Iris pigment epithelial cell (primary cell): ENCODE measurements at regions not wholly inside any gene's neighbourhood (a gene's known extent, or its start where the extent isn't known, plus 50 kb on each side); places are given as distances from the start of the nearest gene placed in this dataset.

ENCODE experiments used
- DNase-seq: peaks from one replicate; pipeline ENCODE4 v3.0.0-alpha.2; 2011; ENCODE audit warnings: low read depth

DNA sequence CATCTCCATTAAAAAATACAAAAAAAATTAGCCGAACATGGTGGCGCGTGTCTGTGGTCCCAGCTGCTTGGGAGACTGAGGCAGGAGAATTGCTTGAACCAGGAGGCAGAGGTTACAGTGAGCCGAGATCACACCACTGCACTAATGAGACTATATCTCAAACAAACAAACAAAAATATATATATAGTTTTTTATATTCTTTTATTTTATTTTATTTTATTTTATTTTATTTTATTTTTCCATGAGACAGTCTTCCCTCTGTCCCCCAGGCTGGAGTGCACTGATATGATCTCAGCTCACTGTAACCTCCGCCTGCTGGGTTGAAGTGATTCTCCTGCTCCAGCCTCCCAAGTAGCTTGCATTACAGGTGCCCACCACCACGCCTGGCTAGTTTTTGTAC is 79.5 kb downstream of the IRF2BPL start:
- DNase-seq = no peak

DNA sequence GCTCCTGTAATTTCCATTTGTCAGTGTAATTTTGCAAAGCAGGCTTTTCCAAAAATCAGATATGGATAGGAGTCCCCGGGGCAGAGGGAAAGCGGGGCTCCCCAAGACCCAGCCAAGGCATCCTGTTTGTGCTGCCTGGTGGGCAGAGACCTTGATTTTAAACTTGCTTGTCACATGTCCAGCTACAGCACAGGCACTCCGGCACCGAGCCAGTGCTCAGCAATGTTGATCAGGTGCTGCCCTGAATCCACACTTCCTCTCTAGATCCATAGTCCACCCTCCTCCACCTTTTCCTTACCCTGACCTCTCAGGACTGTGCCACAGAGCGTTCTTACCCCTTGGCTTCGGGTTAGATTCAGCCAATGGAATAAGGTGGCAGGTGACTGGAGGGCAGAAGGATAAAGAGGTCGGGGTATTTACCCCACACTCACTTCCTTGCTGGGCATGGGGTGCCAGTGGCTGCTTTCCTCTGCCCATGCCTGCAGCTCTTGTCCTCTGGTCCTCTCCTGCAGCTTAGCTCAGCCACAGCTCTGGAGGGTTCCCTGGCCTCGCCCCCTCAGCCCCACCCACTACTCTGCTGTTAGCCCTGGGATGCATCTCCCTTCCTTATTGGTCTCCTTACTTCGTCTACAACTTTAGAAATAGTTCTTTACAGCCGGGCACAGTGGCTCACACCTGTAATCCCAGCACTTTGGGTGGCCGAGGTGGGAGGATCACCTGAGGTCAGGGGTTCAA is 80.1 kb downstream of the IRF2BPL start:
- DNase-seq = no peak

DNA sequence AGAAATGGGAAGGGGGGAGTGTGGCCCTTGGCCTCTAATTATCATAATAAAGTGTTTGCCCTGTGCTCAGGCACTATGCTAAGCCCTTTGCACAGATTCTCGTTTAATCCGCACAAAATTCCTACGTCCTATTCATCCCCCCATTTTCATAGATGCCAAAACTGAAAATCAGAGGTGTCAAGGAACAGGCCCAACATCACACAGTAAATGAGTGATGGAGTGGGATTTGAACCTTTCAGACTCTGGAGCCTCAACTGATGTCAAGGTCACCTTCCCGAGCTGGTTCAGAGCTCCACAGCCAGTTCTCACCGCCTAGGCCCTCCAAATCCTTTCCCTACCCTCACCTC is 80.7 kb downstream of the IRF2BPL start:
- DNase-seq = no peak

DNA sequence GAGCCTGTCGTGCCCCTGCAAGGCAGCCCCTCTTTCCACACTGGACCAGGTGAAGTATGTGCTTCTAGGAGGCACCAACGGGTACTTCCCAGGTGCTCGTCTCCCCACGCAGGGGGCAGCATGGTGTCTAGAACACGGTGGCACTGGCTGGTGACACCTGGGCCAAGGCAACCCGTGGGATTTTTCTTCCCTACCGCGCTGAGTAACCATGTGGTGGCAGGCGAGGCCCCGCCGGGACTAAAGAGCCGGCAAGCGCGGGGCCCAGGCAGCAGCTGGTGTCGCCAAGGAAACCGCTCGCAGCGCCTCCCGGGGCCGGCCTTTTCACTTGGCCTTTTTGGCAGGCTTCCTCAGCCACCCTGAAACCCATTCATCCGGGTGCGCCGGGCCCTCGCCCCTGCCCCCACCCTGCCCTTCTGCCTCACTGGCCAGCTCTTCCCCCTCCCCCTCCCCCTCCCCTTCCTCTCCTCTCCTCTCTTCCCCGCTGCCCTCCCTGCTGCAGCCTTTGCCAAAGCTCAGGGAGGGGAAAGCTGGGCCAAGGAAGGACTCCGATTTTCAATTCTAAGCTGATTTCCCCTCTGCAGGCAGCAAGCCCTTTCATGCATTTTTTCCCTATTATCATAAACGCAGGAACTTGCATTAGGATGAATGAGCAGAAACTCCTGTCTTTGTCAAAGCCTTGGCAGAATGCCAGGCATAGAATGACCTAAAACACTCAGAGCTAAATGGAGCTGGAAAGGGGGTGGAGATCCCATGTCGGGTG is 81.2 kb downstream of the IRF2BPL start:
- DNase-seq = peak; percentile 79

DNA sequence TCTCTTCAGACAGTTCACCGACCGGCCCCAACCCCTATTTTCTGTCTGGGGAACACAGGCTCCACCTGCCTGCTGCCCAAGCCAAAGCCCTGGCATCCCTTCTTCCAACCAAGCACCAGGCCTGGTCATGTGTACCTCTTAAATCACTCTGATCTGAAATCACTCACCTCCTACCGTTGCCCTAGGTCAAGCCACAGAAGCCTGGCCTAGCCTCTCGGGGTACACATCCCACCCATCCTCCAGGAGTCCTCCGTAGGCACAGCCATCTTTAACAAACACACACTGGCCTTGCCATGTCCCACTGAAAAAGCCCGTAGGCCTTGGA is 81.8 kb downstream of the IRF2BPL start:
- no peak for DNase-seq

DNA sequence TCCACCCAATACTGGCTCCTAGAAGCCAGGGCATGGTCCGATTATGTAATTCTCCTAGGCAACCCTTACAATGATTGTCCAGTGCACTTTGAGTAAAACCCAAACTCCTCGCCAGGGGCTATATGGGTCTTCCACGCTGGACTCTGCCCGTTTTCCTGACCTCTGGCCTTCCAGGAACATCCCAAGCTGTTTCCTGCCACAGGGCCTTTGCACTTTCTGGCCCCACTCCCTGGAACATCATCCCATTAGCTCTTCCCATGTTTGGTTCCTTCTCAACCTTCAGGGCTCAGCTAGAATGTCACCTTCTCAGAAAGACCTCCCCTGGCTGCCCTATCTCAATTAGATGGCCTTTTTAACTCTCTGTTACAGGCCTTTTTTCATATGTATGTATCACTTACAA is 85.4 kb downstream of the IRF2BPL start:
- no peak for DNase-seq

DNA sequence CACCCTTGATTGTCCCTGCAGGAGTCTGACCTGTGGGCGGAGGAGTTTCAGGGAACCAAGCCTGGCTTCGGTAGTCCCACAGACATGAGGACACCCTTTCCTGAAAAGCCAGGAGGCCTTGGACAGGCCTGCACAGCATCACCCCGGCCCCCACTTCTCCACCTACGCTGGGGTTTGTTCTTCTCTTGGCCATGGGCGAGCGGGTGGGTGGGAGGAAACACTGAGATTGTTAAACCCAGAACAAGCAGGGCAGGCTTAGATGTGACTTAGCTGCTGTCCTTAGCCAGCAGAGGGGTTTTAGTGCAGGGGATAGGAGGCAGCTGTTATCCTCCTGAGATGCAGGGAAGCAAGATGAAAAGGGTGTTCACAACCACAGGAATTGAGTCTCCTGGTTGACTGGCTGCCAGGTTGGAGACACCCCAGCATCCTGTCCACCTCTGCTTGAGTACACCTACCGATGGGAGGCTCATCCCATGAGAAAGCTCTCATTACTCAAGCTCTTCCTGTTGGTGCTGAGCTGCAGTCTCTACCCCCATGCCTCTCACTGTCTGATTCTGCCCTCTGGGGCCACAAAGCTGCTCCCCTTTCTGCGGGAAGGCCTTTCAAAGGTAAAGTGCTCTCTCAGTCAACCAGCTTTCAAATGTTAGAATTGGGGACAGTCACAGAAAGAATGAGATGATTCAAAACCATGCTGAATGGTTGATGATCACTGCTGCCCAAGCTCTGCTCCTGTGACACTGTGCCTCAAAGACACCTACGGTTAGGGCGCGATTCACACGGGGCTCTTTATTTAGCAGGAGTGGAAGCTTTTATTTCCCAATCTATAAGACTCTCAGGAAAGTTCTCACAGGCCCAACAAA is 86.3 kb downstream of the IRF2BPL start:
- DNase-seq = no peak

DNA sequence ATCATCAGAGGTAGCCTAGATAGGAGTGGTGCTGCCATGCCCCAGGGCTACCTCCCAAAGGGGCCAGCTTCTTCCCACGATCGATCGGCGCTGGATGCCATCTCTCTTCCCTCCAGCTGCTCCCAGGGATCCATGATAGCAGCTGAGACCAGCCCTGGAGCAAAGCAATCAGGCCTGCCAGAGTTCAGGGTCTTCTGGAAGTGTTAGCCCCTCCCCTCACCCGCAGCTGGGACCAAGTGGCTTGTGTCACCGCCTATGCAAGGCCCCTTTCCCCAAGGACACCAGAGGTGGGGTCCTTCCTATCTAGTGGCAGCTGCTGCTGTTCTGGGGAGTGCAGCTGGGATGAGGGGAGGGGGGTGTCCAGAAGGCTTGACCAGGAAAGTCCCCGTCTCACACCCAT is 87.0 kb downstream of the IRF2BPL start:
- no peak for DNase-seq

DNA sequence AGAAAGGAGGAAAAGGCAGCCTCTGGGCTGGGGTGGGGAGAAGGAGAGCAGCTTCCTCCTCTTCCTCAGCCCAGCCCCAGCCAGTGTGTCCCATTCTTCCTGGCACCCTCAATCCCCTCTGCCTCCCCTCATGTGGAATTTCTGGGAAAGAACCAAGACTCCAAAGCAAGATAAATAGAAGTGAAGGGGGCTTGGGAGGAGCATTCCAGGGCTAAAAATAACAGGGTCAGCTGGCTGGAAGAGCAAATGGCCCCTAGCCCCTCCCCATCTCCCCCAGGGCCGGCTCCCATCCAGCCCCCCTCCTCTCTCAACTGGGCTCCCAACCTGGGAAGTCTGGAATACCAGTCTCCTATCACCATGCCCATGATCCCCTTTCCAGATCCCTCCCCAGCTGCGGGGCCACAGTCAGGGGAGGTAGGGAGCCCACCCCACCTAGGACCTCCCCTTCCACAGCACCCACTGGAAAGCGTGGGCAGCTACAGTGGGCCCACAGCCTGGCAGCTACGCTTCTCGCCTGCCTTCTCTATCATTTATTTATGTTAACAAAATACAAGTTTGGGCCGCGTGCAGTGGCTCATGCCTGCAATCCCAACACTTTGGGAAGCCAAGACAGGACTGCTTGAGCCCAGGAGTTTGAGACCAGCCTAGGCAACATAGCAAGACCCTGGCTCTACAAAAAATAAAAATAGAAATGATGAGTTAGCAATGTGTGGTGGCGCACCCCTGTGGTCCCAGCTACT is 88.3 kb downstream of the IRF2BPL start:
- no peak for DNase-seq

DNA sequence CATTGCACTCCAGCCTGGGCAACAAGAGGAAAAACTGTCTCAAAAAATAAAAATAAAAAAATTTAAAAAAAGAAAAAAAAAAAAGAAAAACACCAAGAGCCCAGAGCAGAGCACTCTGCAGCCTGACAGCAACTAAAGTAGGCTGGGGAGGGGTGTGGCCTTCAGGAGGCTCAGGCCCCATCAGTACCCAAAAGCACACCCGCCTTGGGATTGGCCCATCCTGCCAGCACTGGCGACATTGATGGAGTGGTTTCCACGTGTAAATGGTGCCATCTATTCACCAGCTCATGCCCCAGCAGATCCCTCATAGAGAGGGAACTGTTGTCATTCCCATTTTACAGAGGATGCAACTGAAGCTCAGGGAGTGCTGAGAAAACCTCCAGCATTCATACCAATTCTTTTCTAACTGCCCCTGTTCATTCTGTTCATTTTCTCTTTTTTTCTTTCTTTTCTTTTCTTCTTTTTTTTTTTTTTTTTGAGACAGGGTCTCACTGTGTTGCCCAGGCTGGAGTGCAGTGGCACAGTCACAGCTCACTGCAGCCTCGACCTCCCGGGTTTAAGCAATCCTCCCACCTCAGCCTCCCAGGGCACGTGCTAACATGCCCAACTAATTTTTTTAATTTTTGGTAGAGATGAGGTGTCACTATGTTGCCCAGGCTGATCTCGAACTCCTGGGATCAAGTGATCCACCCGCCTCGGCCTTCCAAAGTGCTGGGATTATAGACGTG is 89.3 kb downstream of the IRF2BPL start:
- DNase-seq = no peak

DNA sequence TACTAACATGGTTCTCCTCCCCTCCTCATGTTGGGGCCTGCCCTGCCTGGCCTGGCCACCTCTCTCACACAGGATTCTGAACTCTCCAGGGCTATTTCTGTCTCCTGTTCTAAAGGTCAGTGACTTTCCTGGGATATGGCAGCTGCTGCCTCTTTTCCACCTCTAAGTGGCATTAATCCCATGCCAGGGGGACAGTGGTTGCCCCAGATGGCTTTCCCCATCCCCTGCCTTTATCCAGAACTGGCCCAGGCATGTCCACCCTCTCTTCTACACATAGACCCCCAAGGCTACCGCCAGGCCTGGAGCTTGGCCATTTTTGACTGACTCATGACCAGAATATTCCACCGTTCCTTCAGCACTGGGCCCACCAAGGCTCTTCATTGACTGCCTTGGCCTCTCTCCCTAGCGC is 90.4 kb downstream of the IRF2BPL start:
- peak; percentile 43 for DNase-seq

DNA sequence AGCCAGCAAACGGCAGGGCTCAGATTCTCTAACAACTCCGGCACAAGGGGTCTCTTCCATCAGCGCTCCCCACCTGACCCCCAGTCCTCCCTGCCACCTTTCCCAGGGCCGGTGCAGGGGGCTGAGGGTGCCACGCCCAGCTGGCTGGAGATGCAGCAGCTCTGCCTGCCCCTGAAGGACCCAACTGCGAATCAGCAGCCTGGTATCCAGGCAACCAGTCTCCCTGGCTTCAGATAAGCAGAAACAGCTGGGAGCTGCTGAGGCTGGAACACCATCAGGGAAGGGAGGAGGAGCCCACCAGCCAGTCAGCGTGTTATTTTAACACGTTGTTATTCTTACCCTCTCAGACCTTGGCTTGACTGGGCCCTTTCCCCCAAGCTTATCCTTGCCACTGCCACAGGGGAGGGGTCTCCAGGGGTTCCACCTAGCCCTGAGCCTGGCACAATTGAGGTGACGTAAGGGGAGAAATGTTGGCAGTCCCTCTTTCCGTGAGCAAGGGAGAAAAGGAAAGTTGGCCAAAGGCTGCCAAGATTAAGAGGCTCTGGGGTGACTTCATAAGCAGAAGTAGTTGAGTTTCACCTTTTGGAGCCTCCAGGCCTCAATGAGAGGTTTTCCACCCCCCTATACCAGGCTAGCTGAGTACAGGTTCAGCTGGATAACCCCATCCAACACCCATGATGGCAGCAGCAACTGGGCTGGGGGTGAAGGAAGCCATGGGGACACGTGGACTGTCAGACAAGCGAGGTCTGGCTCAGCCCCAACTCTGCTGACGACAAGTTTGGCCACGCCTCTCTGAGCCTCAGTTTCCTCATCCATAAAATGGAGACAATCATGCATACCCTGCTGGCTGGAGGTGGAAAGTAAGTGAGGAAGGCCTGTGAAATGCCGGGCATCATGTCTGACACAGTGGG is 91.1 kb downstream of the IRF2BPL start:
- DNase-seq = peak; percentile 83

DNA sequence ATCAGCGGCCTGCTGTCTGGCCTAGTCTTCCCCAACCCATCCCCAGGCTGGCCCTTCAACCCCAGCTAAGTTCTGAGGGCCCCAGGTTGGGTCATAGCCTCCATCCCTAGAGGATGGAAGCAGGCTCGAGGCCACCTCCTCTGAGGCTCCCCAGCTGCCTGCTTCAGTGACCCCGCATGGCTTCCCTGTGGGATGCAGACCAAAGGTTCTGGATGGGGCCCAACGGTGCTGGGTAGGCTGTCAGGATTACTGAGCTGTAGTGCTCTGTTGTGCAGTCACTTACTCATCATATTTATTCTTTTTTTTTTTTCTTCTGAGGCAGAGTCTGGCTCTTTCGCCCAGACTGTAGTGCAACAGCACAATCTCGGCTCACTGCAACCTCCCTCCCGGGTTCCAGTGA is 92.0 kb downstream of the IRF2BPL start:
- peak; percentile 39 for DNase-seq

DNA sequence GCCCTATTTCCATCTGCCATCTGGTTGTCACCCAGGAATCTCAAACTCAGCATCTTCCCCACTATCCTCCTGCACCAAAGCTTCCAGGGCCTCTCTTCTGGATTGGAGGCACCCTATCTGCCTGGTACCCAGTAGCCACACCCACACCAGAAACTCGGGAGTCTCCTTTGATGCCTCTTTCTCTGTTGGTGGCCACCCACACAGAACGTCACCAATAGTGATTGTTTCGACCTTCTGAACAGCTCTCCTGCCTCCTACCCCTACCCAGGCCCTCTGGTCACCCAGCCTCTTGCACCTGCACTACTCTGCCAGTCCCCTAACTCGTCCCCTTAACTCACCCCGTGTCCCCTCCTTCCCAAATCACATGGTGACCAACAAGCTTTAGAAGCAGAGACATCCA is 95.0 kb downstream of the IRF2BPL start:
- no peak for DNase-seq

DNA sequence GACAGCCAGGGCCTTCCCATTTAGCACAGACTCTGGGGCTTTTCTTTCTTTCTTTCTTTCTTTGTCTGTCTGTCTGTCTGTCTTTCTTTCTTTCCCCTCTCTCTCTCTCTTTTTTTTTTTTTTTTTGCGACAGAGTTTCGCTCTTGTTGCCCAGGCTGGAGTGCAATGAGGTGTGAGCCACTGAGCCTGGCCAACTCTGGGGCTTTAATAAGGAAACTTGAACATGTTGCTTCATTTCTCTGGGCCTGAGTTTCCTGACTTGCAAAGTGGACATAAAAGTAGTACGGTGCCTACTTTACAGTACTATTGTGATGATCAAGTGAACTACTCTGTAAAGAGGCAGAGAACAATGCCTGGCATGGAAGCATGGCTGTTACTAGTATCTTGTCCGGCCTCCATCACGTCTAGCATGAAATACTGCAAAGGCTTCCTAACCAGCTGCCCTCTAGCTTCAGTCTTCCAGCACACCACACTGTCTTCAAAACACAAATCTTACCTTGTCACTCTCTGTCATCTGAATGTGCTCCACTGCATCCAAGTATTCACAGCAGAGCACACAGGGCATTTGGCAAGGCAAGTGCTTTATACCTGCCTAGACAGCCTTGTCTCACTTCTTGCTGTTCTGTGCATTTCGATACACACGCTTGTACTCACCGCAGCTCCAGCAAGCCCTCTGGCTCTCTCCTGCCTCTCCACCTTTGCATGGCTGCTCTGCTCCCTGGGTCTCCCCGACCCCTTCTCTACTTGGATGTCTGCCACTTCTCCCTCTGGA is 96.7 kb downstream of the IRF2BPL start:
- no peak for DNase-seq

DNA sequence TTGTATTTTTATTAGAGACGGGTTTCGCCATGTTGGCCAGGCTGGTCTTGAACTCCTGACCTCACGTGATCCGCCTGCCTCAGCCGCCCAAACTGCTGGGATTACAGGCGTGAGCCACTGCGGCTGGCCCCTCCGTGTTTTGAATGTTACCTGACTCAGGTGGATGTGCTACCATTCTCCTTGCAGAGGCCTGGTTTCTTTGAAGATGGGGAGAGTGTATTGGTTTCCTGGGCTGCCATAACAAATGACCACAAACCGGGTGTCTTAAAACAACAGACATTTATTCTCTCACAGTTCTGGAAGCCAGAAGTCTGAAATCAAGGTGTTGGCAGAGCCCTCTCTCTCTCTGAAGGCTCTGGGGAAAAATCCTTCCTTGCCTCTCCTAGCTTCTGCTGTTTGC is 98.0 kb downstream of the IRF2BPL start:
- DNase-seq = no peak

DNA sequence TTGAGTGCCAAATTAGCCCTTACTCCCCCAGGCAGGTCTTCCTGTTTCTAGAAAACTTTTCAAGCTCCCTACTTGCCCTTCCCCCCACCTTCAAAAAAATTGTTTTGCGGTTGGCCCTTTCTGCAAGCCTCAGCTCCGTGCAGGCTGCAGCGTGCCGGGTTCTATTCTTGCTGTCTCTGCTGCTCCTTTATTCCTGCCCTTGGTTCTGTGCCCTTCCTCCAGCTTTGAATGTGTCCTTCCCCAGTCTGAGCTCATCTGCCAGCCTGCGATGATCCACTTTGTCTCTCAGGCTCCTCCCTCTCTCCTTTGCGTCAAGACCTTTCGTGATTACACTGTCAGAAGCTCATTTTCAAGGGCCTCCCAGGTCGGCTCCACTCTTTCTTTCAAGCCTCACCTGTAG is 98.6 kb downstream of the IRF2BPL start:
- DNase-seq = no peak

DNA sequence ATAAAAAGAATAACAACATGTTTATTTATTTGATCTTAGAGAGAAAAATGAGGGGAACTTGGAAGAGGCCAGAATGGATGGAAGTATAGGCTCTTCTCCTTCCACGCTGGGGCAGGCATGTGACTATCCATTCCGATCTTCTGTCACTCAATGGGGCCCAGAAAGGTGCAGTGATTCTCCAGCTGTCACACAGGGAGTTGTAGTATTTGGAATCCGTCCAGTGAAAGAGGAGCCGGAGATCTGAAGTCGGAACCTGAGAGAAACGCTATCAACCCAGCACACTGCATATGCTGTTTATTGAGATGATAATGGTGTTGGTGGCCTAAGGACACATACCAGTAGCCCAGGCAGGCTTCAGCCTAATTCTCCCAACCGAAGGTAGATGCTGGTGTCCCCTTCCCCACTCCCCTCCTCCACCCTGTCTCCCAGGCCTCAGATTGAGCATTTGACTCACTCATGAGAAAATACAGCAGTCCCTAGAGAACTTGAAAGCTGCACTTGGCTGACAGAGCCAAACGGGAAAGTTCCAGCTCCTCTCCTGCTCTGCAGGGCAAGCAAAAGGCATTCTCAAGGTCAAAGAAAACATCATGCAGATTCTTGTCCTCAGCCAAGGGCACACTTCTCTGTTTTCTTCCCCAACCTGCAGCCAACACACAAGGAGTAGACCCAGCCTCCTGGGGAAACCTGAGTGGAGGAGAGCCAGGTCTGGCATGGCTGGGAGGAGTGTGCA is 100.4 kb downstream of the IRF2BPL start:
- no peak for DNase-seq
